ENCODE measurements at regions not wholly inside any gene's neighbourhood (a gene's known extent, or its start where the extent isn't known, plus 50 kb on each side); places are given as distances from the start of the nearest gene placed in this dataset.

DNA sequence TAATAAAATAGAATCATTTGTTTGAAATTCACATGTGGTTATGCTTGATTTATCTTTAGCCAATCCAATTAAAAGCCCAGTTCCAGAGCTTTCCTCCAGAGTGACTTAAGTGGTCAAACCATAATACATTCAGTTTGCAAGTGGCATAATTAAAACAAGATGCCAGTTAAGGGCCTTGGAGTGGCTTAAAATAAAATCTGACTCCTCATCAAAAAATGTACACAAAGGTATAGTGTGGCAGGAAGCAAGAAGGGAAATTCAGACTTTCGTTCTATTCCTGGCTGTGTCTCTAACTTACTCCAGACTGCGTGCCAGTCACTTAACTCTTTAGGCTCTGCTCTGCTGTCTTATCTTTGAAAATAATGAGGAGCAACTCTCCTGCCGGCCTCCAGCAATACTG lies 215.9 kb upstream of the PRNP start:
- Histone ChIP-seq H3K79me2 (ENCODE audit: low read length) (no peaks in the 10 kb centered on the region), H3K27ac (ENCODE audit: low read length) (no peak overlapping the region), H3K36me3 (replicated peaks; ENCODE audit: low read depth, low read length) (no peaks in the 10 kb centered on the region), H3K27me3 (ENCODE audit: low read depth, low read length) (peaks cover 35% of the 10 kb centered on the region), H2AFZ (ENCODE audit: low read depth, low read length) (no peak overlapping the region), H3K4me3 (ENCODE audit: low read length) (no peak overlapping the region), H3K9ac (ENCODE audit: low read length) (no peak overlapping the region), H4K20me1 (ENCODE audit: insufficient read depth, low read length) (no peaks in the 10 kb centered on the region), H3K4me2 (ENCODE audit: low read length) (no peak overlapping the region), H3K4me1 (ENCODE audit: low read length) (no peaks in the 10 kb centered on the region), H3K9me3 (ENCODE audit: insufficient read depth, low read length) (no peaks in the 10 kb centered on the region)
- TF ChIP-seq, protein P1, sequence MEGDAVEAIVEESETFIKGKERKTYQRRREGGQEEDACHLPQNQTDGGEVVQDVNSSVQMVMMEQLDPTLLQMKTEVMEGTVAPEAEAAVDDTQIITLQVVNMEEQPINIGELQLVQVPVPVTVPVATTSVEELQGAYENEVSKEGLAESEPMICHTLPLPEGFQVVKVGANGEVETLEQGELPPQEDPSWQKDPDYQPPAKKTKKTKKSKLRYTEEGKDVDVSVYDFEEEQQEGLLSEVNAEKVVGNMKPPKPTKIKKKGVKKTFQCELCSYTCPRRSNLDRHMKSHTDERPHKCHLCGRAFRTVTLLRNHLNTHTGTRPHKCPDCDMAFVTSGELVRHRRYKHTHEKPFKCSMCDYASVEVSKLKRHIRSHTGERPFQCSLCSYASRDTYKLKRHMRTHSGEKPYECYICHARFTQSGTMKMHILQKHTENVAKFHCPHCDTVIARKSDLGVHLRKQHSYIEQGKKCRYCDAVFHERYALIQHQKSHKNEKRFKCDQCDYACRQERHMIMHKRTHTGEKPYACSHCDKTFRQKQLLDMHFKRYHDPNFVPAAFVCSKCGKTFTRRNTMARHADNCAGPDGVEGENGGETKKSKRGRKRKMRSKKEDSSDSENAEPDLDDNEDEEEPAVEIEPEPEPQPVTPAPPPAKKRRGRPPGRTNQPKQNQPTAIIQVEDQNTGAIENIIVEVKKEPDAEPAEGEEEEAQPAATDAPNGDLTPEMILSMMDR (IDR thresholded peaks at IDR 0.05; ENCODE audit: low read depth, low read length), result no peak
- no peak for TF ChIP-seq EZH2phosphoT487 (IDR thresholded peaks at IDR 0.05; ENCODE audit: low read depth)

DNA sequence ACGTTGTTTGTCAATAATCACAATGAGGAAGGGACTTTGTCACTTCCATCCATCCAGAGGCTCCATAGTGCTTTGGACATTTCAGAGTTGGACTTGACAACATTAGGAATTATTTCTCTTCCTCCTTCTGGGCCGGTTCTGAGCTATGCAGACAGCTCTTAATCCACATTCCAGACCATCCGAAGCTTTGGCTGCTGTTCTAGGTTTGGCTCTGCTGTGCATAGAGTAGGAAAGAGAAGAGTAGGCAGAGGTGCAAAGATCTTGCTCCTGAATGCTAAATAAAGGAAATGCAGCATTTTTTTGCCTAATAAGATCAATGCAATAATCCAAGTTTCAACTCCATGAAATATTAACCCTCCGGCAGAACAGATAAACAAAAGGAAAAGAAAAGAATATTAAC lies 216.3 kb upstream of the PRNP start:
- Histone ChIP-seq H3K4me3 (ENCODE audit: low read length) (no peak overlapping the region), H3K27me3 (ENCODE audit: low read depth, low read length) (peaks cover 35% of the 10 kb centered on the region), H4K20me1 (ENCODE audit: insufficient read depth, low read length) (no peaks in the 10 kb centered on the region), H3K27ac (ENCODE audit: low read length) (no peak overlapping the region), H2AFZ (ENCODE audit: low read depth, low read length) (no peak overlapping the region), H3K36me3 (replicated peaks; ENCODE audit: low read depth, low read length) (no peaks in the 10 kb centered on the region), H3K9ac (ENCODE audit: low read length) (no peak overlapping the region), H3K79me2 (ENCODE audit: low read length) (no peaks in the 10 kb centered on the region), H3K4me1 (ENCODE audit: low read length) (no peaks in the 10 kb centered on the region), H3K4me2 (ENCODE audit: low read length) (no peak overlapping the region), H3K9me3 (ENCODE audit: insufficient read depth, low read length) (no peaks in the 10 kb centered on the region)
- no peak for TF ChIP-seq EZH2phosphoT487 (IDR thresholded peaks at IDR 0.05; ENCODE audit: low read depth)
- TF ChIP-seq, protein P1 (IDR thresholded peaks at IDR 0.05; ENCODE audit: low read depth, low read length), result no peak

DNA sequence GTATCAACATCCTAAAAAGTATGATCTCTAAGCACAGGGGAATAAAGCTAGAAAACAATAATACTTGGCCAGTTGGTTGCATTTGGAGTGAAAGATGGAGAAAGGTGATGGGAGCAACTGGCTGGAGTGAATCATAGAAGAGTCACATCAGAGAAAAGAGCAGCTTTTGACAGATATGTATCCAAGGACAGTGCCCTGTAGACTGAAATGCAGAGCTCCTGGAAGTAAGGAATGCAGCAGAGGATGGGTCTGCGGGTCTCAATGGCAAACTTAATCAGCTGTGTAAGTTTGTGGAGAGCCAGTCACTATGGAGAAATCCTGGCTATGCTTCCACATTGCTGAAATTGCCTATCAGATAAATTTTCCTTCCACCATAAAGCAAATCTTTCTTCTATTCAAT lies 218.1 kb upstream of the PRNP start:
- Histone ChIP-seq H2AFZ (ENCODE audit: low read depth, low read length) (no peak overlapping the region), H3K4me3 (ENCODE audit: low read length) (no peak overlapping the region), H3K9me3 (ENCODE audit: insufficient read depth, low read length) (no peaks in the 10 kb centered on the region), H3K4me1 (ENCODE audit: low read length) (no peaks in the 10 kb centered on the region), H3K27me3 (ENCODE audit: low read depth, low read length) (peaks cover 36% of the 10 kb centered on the region), H3K79me2 (ENCODE audit: low read length) (no peaks in the 10 kb centered on the region), H3K27ac (ENCODE audit: low read length) (no peak overlapping the region), H3K4me2 (ENCODE audit: low read length) (no peak overlapping the region), H3K9ac (ENCODE audit: low read length) (no peak overlapping the region), H3K36me3 (replicated peaks; ENCODE audit: low read depth, low read length) (no peaks in the 10 kb centered on the region), H4K20me1 (ENCODE audit: insufficient read depth, low read length) (no peaks in the 10 kb centered on the region)
- no peak for TF ChIP-seq EZH2phosphoT487 (IDR thresholded peaks at IDR 0.05; ENCODE audit: low read depth)
- TF ChIP-seq, protein P1 (IDR thresholded peaks at IDR 0.05; ENCODE audit: low read depth, low read length), result no peak

DNA sequence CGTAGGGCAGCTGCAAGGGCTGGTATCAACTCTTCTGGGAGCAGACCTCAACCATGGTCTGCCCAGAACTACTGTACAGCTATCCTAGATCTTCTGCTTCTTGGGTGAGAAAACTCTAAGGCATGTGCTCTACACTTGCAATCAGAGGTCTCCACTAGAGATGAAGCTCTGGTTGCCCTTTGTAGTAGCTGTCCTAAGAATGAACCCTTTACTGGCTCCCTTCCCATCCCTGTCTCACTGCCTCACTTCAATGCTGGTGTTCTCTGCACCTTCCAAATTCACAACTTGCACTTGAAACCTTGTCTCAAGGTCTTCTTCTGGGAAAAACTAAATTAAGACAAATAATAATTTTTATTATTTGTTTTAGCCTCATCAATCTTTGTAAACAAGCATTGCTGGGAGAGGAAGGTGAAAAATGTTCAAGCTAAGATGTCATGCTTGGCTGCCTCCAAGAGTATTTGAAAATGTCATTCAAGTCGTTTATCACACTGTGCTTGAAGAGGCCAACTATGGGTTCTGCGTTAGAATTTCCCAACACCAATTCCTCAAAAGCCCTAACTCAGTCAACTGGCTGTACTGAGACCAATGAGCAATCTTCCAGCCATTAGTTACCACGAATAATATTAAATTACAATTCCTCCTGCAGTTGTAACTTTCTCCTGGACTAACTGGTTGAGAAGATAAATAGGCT lies 216.9 kb upstream of the ADRA1D start:
- Histone ChIP-seq H3K79me2 (ENCODE audit: low read length) (no peaks in the 10 kb centered on the region), H3K4me1 (ENCODE audit: low read length) (no peaks in the 10 kb centered on the region), H3K27me3 (ENCODE audit: low read depth, low read length) (peaks cover 22% of the 10 kb centered on the region; the same call in 1 of the 2 replicates), H3K36me3 (replicated peaks; ENCODE audit: low read depth, low read length) (no peaks in the 10 kb centered on the region), H3K4me2 (ENCODE audit: low read length) (no peak overlapping the region), H3K4me3 (ENCODE audit: low read length) (no peak overlapping the region), H3K9me3 (ENCODE audit: insufficient read depth, low read length) (no peaks in the 10 kb centered on the region), H3K9ac (ENCODE audit: low read length) (no peak overlapping the region), H4K20me1 (ENCODE audit: insufficient read depth, low read length) (no peaks in the 10 kb centered on the region), H2AFZ (ENCODE audit: low read depth, low read length) (no peak overlapping the region), H3K27ac (ENCODE audit: low read length) (no peak overlapping the region)
- TF ChIP-seq EZH2phosphoT487 (IDR thresholded peaks at IDR 0.05; ENCODE audit: low read depth), result no peak
- TF ChIP-seq, protein P1 (IDR thresholded peaks at IDR 0.05; ENCODE audit: low read depth, low read length), result no peak
